ENCODE measurements at regions not wholly inside any gene's neighbourhood (a gene's known extent, or its start where the extent isn't known, plus 50 kb on each side); places are given as distances from the start of the nearest gene placed in this dataset.

GRCh38 chr13:97100821-97101220, 106.5 kb upstream of the OXGR1 start:
- DNase-seq (ENCODE audit: low read depth): no peak
- TF ChIP-seq CTCF (IDR thresholded peaks at IDR 0.05; ENCODE audit: control insufficient read depth, extremely low read depth, insufficient read depth): no peak

GRCh38 chr13:97101912-97102708, 107.8 kb upstream of the OXGR1 start:
- H3K4me3 ChIP-seq (ENCODE audit: low read depth, low read length): no peak overlapping the region
- no peak for TF ChIP-seq CTCF (IDR thresholded peaks at IDR 0.05; ENCODE audit: control insufficient read depth, extremely low read depth, insufficient read depth)
- DNase-seq (ENCODE audit: low read depth): no peak

More at GRCh38 chr13:97100821-97101220, 106.5 kb upstream of the OXGR1 start:
- H3K4me3 ChIP-seq (ENCODE audit: low read depth, low read length): no peak overlapping the region

GRCh38 chr13:97106323-97106722, 112.0 kb upstream of the OXGR1 start:
- H3K4me3 ChIP-seq (ENCODE audit: low read depth, low read length): no peak overlapping the region
- no peak for TF ChIP-seq CTCF (IDR thresholded peaks at IDR 0.05; ENCODE audit: control insufficient read depth, extremely low read depth, insufficient read depth)
- no peak for DNase-seq (ENCODE audit: low read depth)

- TF ChIP-seq CTCF (IDR thresholded peaks at IDR 0.05; ENCODE audit: control insufficient read depth, extremely low read depth, insufficient read depth): no peak
- DNase-seq (ENCODE audit: low read depth): no peak
- H3K4me3 ChIP-seq (ENCODE audit: low read depth, low read length): no peak overlapping the region
Measured at GRCh38 chr13:97107815-97108529, 113.7 kb upstream of the OXGR1 start.

- TF ChIP-seq CTCF (IDR thresholded peaks at IDR 0.05; ENCODE audit: control insufficient read depth, extremely low read depth, insufficient read depth): no peak
- no peak for DNase-seq (ENCODE audit: low read depth)
- H3K4me3 ChIP-seq (ENCODE audit: low read depth, low read length): no peak overlapping the region
Measured at GRCh38 chr13:97108530-97108900, 113.6 kb upstream of the MBNL2 start.

- no peak for DNase-seq (ENCODE audit: low read depth)
- no peak overlapping the region for H3K4me3 ChIP-seq (ENCODE audit: low read depth, low read length)
- no peak for TF ChIP-seq CTCF (IDR thresholded peaks at IDR 0.05; ENCODE audit: control insufficient read depth, extremely low read depth, insufficient read depth)
Measured at GRCh38 chr13:97109256-97109655, 112.9 kb upstream of the MBNL2 start.
